GM23338 (cell line): ENCODE measurements at regions not wholly inside any gene's neighbourhood (a gene's known extent, or its start where the extent isn't known, plus 50 kb on each side); places are given as distances from the start of the nearest gene placed in this dataset.

ENCODE experiments used
- CREB1 ChIP-seq: fragments of 250-450 bp; sonication (Bioruptor Pico); IDR thresholded peaks from 2 replicates; pipeline ENCODE4 v1.5.0; 2020; ENCODE audit warnings: low read depth, mild to moderate bottlenecking, moderate library complexity
- CTCF ChIP-seq, 2 experiments: fragments of 200-600 bp in 1 of 2; sonication (generic) in 1 of 2; conservative IDR thresholded peaks; 2 replicates each; pipeline versions ENCODE4 v1.5.1 to v1.6.1; 2016 to 2017; ENCODE audit warnings: antibody characterized with exemption in 2 of 2, low read depth in 2 of 2, mild to moderate bottlenecking in 2 of 2, moderate library complexity in 1 of 2
- EZH2 ChIP-seq: fragments of 200-600 bp; sonication (generic); IDR thresholded peaks from one replicate; pipeline ENCODE4 v1.8.0; 2017; ENCODE audit warnings: antibody characterized with exemption, mild to moderate bottlenecking, low read depth; ENCODE audit not compliant: unreplicated experiment
- EZH2phosphoT487 ChIP-seq: fragments of 200-600 bp; sonication (generic); IDR thresholded peaks from one replicate; pipeline ENCODE4 v1.8.1; 2018; ENCODE audit warnings: antibody characterized with exemption; ENCODE audit not compliant: unreplicated experiment
- POLR2AphosphoS5 ChIP-seq: IDR thresholded peaks from 2 replicates; pipeline ENCODE4 v1.6.1; 2016; ENCODE audit warnings: antibody characterized with exemption, low read depth
- REST ChIP-seq: IDR thresholded peaks from one replicate; pipeline ENCODE4 v1.6.1; 2018; ENCODE audit warnings: antibody characterized with exemption; ENCODE audit not compliant: unreplicated experiment
- STAT1 ChIP-seq: IDR thresholded peaks from one replicate; pipeline ENCODE4 v1.6.1; 2016; ENCODE audit warnings: antibody characterized with exemption; ENCODE audit not compliant: unreplicated experiment
- ZNF114 ChIP-seq: fragments of 250-450 bp; sonication (Bioruptor Pico); IDR thresholded peaks from 2 replicates; pipeline ENCODE4 v1.5.0; 2020; ENCODE audit warnings: mild to moderate bottlenecking, moderate library complexity

- TF ChIP-seq CTCF (conservative IDR thresholded peaks at IDR 0.05; ENCODE audit: low read depth in 2 of 2) (no peak), REST (no peak), POLR2AphosphoS5 (no peak), EZH2 (no peak), STAT1 (no peak), CREB1 (CRISPR knock-in tag) (no peak), EZH2phosphoT487 (no peak), ZNF114 (CRISPR knock-in tag) (no peak)
Measured at GRCh38 chr15:98433856-98434255, 214.5 kb upstream of the IGF1R start.
